ENCODE measurements at regions not wholly inside any gene's neighbourhood (a gene's known extent, or its start where the extent isn't known, plus 50 kb on each side); places are given as distances from the start of the nearest gene placed in this dataset.

GRCh38 chr18:60445341-60445740 is 72.8 kb upstream of the MC4R start:
- DNase-seq: no peak

DNA sequence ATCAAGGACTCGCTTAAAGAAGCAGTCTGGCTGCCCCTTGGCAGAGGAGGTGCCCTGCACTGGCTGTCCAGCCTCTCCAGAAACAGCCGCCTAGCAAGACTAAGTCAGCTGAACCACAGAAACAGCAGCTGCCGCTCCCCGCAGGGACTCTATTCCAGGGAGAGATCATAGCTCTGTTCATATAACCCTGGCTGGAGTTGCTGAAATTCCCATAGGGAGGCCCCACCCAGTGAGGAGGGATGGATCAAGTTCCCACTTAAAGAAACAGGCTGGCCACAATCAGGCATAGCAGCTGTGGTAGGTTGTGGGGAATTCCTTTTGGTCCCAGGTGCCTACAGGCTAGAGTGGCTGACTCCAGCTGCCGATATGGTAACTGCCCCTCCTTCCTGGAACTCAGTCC is 74.2 kb upstream of the MC4R start:
- no peak for DNase-seq

DNA sequence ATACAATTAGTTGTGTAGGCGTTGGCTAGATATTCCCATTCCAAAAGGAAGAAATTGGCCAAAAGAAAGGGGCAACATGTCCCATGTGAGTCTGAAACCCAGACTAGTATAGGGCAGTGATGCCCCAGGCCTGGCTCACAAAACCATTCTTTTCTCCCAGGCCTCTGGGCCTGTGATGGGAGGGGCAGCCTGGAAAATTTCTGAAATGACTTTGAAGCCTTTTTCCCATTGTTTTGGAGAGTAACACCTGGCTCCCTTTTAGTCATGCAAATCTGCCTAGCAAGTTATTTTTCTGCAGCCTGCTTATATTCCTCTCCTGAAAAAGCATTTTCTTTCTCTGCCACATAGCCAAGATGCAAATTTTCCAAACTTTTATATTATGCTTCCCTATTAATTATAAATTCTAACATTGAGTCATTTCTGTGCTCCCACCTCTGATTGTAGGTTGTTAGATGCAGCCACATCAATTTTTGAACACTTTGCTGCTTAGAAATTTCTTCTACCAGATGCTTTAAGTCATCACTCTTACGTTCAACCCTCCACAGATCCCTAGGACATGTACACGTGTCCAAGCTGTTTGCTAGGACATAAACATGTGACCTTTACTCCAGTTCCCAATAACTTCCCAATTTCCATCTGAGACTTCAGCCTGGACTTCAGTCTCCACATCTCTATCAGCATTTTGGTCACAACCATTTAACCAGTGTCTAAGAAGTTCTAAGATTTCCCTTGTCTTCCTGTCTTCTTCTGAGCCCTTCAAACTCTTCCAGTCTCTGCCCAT is 76.1 kb upstream of the MC4R start:
- no peak for DNase-seq

DNA sequence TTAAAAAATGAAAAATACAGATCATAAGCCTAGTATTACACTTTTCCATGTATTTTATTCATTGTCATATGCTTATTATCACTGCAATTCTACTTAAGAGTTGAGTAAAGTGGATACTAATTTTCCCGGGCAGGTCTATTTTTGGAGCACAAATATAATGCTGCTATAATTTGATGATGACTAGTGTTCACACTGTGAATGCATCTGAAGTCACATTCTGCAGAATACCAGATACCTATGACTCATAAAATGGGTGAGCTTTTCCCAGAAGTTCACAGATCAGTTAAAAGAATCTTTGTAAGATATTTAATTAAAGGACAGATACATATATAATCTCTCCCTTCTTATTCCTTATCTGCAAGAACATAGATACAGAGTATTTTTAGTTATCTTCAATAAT is 79.8 kb upstream of the MC4R start:
- DNase-seq: no peak

GRCh38 chr18:60466677-60467076 is 94.1 kb upstream of the MC4R start:
- DNase-seq: no peak

DNA sequence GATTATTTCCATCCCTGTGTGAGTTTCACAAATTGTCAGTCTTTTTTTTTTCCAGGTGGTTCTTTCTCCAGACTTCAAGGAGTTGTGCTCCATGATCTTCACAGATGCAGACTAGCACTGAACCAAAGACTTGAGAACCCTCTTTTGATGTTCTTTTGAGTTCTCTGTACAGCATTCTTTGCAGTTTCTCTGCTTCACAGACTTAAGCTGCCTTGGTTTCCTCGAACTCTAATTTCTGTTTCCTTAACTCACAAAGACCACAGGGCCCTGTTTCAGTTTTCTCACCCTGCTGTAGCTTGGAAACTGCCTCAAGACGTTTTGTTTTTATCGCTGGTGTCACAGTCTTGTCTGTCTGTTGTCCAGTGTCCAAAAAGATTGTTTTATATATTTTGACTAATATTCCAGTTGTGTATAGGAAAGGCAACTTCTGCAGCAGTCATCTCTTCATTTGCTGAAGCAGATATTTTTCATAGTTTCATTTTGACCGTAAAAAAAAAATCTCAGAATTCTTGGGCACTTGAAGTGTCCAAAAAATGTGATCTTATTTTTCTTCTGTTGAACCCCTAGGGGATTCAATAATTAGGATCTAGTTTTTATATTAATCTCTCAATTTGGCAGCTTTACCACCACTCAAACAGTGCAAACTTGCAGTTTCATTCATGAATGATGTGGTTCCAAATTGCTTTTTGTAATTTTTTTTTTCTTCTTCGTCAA is 97.0 kb upstream of the MC4R start:
- DNase-seq: no peak

- DNase-seq: no peak
Measured at GRCh38 chr18:60471652-60472051, 99.1 kb upstream of the MC4R start.

- DNase-seq: no peak
Measured at GRCh38 chr18:60485201-60485600, 112.6 kb upstream of the MC4R start.

DNA sequence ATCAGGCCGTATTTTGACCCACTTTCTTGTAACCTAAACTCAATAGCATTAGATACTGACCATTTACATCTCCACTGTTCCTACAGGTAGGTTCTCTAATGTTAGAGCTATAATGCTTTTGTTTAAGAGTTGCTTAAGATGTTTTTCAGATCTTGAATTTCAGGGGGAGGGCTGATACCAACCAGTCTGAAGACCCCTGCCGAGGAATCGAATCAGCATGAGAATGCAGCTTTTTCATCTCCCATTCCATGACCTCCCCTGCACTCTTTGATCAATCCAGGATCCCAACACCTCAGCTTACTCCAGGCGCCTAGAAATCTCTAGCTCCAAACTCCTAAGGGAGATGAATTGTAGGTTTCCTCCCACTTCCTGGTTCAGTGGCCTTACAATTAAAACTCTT is 120.5 kb upstream of the MC4R start:
- DNase-seq: no peak

- no peak for DNase-seq
Measured at GRCh38 chr18:60499675-60500074, 127.1 kb upstream of the MC4R start.

DNA sequence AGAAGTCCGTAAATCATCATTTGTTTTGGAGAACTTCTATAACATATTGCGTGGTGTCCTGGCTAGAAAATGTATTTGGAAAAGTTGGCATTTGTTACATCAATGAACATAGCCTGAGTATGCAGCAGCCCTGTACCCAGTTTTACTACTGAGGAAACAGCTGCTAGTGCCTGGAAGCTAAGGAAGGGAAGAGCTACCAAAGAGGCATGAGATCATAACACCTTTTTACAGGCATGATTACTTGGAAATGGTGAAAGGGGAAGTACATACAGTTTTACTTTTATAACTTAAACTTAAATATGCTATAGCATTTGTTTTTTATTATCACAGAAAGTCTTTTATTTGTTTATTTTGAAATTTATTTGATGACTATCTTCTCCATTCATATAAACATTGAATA is 128.4 kb upstream of the MC4R start:
- DNase-seq: no peak

DNA sequence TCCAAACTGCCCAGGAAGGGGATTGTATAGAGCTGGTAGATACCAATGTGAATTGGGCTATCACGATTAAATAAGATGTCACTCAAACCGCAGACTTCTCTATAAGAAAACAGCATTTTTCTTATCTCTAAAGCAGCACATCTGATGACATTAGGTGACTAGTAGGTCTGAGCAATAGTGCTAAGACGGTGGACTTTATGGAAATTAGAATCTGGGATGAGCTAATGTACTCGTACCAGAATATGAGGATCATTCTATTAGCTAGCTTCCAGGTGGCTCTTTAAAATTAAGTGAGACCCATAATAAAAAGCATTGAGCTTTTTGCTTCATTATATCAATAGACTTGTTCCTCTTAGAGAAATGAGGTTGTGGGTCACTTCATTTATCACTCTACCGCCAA is 130.0 kb upstream of the MC4R start:
- no peak for DNase-seq

- no peak for DNase-seq
Measured at GRCh38 chr18:60503199-60503598, 130.6 kb upstream of the MC4R start.

DNA sequence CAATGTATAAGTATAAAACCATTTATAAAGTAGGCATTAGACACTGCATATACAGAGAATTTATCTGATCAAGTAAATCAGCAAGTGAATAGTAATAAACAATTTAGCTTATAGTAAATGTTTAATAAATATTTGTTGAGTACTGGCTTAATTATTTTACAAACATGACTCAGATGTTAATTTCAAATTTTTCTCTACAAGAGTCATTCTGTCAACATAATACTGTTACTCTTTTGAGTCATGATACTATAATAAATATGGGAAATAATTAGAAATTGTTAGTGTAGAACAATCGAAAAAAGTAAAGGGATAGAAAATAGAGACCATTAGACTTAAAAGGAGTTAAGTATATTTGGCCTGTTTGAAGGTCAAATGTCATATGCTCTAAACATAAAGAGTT is 133.6 kb upstream of the MC4R start:
- no peak for DNase-seq

DNA sequence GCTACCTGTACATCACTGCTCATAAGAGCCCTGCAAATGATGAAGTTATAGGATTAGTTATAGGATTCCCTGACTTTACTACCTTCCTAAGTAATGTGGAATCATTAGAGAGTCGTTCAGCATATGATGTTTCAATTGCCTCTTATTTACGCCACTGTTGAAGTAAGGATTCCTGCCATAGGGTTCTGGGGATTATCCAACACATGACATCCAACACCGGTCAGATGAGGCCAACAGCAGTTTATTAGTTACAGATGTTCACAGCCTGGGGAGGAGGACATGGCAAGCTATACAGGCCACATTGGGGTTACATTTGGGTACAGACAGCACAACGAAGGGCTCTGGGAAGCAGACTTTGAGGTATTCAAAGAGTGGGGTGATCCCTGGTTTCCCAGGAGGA is 134.1 kb upstream of the MC4R start:
- no peak for DNase-seq

DNA sequence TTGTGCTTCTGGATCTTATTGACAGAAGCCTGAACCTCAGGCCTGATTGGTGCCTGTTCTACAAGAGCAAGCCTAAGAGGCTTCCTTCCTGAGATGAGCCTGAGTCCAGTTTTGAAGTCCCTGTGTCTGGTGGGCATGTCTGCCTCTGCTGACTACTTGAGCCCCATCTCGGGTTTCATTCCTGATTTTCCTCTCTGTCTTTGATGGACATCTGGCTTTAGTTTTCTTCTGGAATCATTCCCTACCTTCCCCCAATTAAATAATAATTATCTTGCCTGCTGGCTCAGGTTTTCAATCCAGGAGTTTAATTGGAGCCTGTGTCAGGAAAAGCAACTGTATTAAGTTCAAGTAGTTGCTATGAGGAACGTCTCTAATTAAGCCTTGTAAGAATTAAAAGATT is 135.5 kb upstream of the MC4R start:
- no peak for DNase-seq

DNA sequence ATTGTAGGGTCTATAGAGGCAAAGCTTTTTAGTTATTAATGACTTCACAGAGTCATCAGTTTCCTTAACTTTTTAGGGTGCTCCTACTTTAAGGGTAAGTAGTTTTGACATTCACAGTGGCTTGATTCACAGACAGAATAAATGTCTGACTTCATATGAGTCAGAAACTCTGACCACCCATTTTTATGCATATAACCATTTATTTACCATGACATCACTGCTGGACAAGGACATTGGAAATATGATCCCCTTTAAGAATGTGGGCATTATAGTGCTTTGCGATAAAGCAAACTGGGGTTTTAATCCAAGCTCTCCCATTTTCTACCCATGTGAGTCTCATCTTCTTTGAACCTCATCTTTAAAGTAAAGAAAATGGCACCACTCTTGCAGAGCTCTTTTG is 162.0 kb upstream of the MC4R start:
- no peak for DNase-seq

GRCh38 chr18:60537074-60537473 is 164.5 kb upstream of the MC4R start:
- DNase-seq: no peak

- no peak for DNase-seq
Measured at GRCh38 chr18:60538891-60539290, 166.3 kb upstream of the MC4R start.

- DNase-seq: peak in 1 of 58 donors; percentile 7
Measured at GRCh38 chr18:60541661-60542060, 169.1 kb upstream of the MC4R start.

- DNase-seq: no peak
Measured at GRCh38 chr18:60543646-60544045, 171.1 kb upstream of the MC4R start.

DNA sequence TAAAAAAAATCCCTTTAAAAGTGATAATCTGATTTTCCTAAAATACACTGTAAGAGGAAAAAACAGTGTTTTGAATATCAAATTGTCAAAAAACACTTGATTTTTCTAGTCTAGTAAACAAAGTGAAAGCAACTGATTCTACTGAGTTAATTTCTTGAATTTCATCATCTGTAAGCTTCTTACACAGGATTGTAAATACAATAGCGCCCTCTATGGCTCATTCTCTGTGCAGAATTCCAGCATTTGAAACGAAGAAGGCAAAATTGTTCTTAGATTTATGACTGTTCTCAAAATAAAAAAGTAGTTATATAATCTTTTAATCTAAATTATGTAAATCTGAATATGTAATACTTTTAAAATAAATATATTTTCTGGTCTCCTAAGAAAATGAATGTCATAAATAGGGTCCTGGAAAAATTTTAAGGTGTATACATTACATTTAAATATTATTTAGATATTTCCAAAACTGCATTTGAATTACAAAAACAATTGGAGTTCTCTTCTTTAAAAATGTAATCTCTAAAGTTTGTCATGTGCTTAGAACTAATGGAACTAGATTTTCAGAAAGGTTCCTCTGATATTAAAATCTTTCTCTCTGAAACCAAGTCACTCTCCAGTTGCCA is 176.9 kb upstream of the MC4R start:
- DNase-seq: peak in 14 of 58 donors; percentile 1 to 65 (median 16)

- DNase-seq: no peak
Measured at GRCh38 chr18:60552948-60553347, 180.4 kb upstream of the MC4R start.

All from anterior cingulate cortex (tissue), 58 donors.